ENCODE measurements at regions not wholly inside any gene's neighbourhood (a gene's known extent, or its start where the extent isn't known, plus 50 kb on each side); places are given as distances from the start of the nearest gene placed in this dataset.

GRCh38 chr10:120734483-120735078 lies 116.6 kb upstream of the WDR11 start (continued):
- TF ChIP-seq PHF8 (conservative IDR thresholded peaks at IDR 0.05; ENCODE audit: low read depth, low read length) (no peak), SRF (IDR thresholded peaks at IDR 0.05; ENCODE audit: low read depth, low read length) (no peak), RNF2 (IDR thresholded peaks at IDR 0.05; ENCODE audit: borderline replicate concordance, low read depth, low read length, missing control alignments, poor library complexity, severe bottlenecking) (no peak), USF2 (IDR thresholded peaks at IDR 0.05; ENCODE audit: low read length) (no peak)

Data from H1 (cell line).